ENCODE measurements at regions not wholly inside any gene's neighbourhood (a gene's known extent, or its start where the extent isn't known, plus 50 kb on each side); places are given as distances from the start of the nearest gene placed in this dataset.

DNA sequence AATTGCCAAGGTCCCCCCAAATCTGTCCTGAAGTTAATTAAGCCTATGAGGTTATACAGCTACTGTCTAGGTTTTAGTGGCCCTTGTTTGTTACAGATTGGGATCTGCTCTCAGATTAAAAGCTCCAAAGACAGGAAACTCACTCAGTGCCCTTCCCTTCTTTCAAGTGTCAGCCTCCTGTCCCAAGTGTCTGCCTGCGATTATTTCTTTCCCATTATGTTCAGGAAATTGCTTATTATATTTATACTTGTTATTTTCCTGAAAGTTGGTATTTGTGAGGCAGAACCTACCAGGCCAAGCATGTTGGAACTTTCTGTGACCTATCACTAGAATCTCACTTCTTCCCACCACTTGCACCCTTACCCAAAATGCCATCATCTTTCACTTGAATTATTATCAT lies 173.2 kb downstream of the AREG start:
- no TSS peak for BruUV-seq (replicated peaks)
- no peak overlapping the region for H3K4me2 ChIP-seq (ENCODE audit: low read depth, low read length)

More for the DNA sequence above, 173.2 kb downstream of the AREG start:
- H3K4me3 ChIP-seq (replicated peaks in 1 of 3; ENCODE audit: insufficient read depth in 1 of 3, low read depth in 2 of 3, low read length in 3 of 3): no peak overlapping the region
- no peak overlapping the region for H3K9ac ChIP-seq (ENCODE audit: insufficient read depth, low read depth, low read length)
- ChIA-PET CTCF (ENCODE audit: low intra/inter-chr PET ratio, low total read pairs) (no interaction called here), POLR2A (no interaction called here)
- DNase-seq (ENCODE audit: low spot score) (no peak), ATAC-seq (no peak), FAIRE-seq (no peak)
- H4K20me1 ChIP-seq (ENCODE audit: insufficient read depth, low read length): no peaks in the 10 kb centered on the region
- H3K4me1 ChIP-seq (ENCODE audit: insufficient read depth, low read length): peaks cover 7% of the 10 kb centered on the region
- H3K36me3 ChIP-seq (replicated peaks in 1 of 2; ENCODE audit: control insufficient read depth in 1 of 2, insufficient read depth in 2 of 2, low read length in 2 of 2): no peaks in the 10 kb centered on the region
- no peaks in the 10 kb centered on the region for H3K9me3 ChIP-seq (ENCODE audit: low read length)
- no peaks in the 10 kb centered on the region for H3K79me2 ChIP-seq (ENCODE audit: insufficient read depth, low read length)
- 91% methylated on average over 1 of the region's 1 CpG for WGBS (ENCODE audit: low lambda C conversion rate)
- no peak overlapping the region for H2AFZ ChIP-seq (ENCODE audit: low read length)
- no peak overlapping the region for H3K27ac ChIP-seq (ENCODE audit: extremely low read length, insufficient read depth, low read length)
- in situ Hi-C loops (cut with HindIII; ENCODE audit: extremely low pct_ligation_motif_present, low pct_unique_long_range_greater_than_20kb) (no loop called here), intact Hi-C loops (cut with micrococcal nuclease; ENCODE audit: unreplicated experiment) (no loop called here)
- no peaks in the 10 kb centered on the region for H3K27me3 ChIP-seq (ENCODE audit: control insufficient read depth in 1 of 2, insufficient read depth in 2 of 2, low read length in 2 of 2)
- no peak for TF ChIP-seq THAP9 (CRISPR knock-in tag; IDR thresholded peaks at IDR 0.05; ENCODE audit: borderline replicate concordance)
- no peak for TF ChIP-seq MAZ (IDR thresholded peaks at IDR 0.05; ENCODE audit: borderline replicate concordance, low read depth, low read length)
- TF ChIP-seq MAZ (CRISPR knock-in tag; IDR thresholded peaks at IDR 0.05; ENCODE audit: low read depth): no peak
- no peak for TF ChIP-seq TARDBP (CRISPR knock-in tag; IDR thresholded peaks at IDR 0.05)
- no peak for TF ChIP-seq MAX (IDR thresholded peaks at IDR 0.05)
- TF ChIP-seq POLR2A (IDR thresholded peaks at IDR 0.05; ENCODE audit: insufficient read depth in 1 of 2, low read depth in 2 of 2, low read length in 2 of 2): no peak
- TF ChIP-seq FOXC1 (CRISPR knock-in tag; IDR thresholded peaks at IDR 0.05; ENCODE audit: borderline replicate concordance): no peak
- TF ChIP-seq YEATS2 (CRISPR knock-in tag; IDR thresholded peaks at IDR 0.05; ENCODE audit: borderline replicate concordance): no peak
